Stimulated activated naive CD8-positive, alpha-beta T cell treated with anti-CD3 and anti-CD28 coated beads, Interleukin-15, amount 100 ng/mL, for 72 hours (primary cell): ENCODE measurements at regions not wholly inside any gene's neighbourhood (a gene's known extent, or its start where the extent isn't known, plus 50 kb on each side); places are given as distances from the start of the nearest gene placed in this dataset.

Experiments
- ATAC-seq: fragments of 150-1000 bp; cut with Tn5 transposase; 2 replicates; pipeline ENCODE4 v1.10.0; 2021; ENCODE audit warnings: mild to moderate bottlenecking, moderate library complexity
- DNase-seq, 2 donors: peaks; one replicate each; pipeline ENCODE4 v3.0.0; 2021 to 2022
- H3K27ac Mint-ChIP-seq, 2 donors: one replicate each; pipeline ENCODE4 v1.8.0; 2022; ENCODE audit warnings: mild to moderate bottlenecking in 2 of 2, mixed read lengths in 2 of 2, moderate library complexity in 2 of 2
- H3K27me3 Mint-ChIP-seq: one replicate; pipeline ENCODE4 v1.8.0; 2022; ENCODE audit warnings: mixed read lengths
- H3K4me1 Mint-ChIP-seq: one replicate; pipeline ENCODE4 v1.8.0; 2022; ENCODE audit warnings: mild to moderate bottlenecking, mixed read lengths
- H3K4me3 Mint-ChIP-seq, 2 donors: one replicate each; pipeline ENCODE4 v1.8.0; 2022; ENCODE audit warnings: mild to moderate bottlenecking in 2 of 2, mixed read lengths in 2 of 2, moderate library complexity in 1 of 2
- H3K9me3 Mint-ChIP-seq, 2 donors: one replicate each; pipeline ENCODE4 v1.8.0; 2022; ENCODE audit warnings: mixed read lengths in 2 of 2

GRCh38 chr1:81308191-81308590 lies 492.5 kb upstream of the ADGRL2 start:
- no peaks in the 10 kb centered on the region for H3K27me3 Mint-ChIP-seq
- no peak overlapping the region for H3K4me3 Mint-ChIP-seq
- no peak for DNase-seq
- H3K27ac Mint-ChIP-seq = no peak overlapping the region
- ATAC-seq = no peak
- H3K9me3 Mint-ChIP-seq = peaks cover 3% of the 10 kb centered on the region in 2 donors
- no peaks in the 10 kb centered on the region for H3K4me1 Mint-ChIP-seq

- Mint-ChIP-seq H3K27ac (no peak overlapping the region), H3K9me3 (peaks cover 7% of the 10 kb centered on the region in 2 donors), H3K4me3 (no peak overlapping the region), H3K27me3 (no peaks in the 10 kb centered on the region), H3K4me1 (no peaks in the 10 kb centered on the region)
- ATAC-seq = no peak
- DNase-seq = no peak
These were observed 492.9 kb upstream of the ADGRL2 start for GRCh38 chr1:81307786-81308185.

GRCh38 chr1:81305997-81306452 lies 494.7 kb upstream of the ADGRL2 start:
- no peaks in the 10 kb centered on the region for H3K27me3 Mint-ChIP-seq
- H3K27ac Mint-ChIP-seq = no peak overlapping the region
- ATAC-seq (no peak), DNase-seq (no peak)
- H3K4me1 Mint-ChIP-seq = no peaks in the 10 kb centered on the region
- H3K9me3 Mint-ChIP-seq = peaks cover 7 to 8% of the 10 kb centered on the region in 2 donors
- no peak overlapping the region for H3K4me3 Mint-ChIP-seq

- peaks cover 7 to 8% of the 10 kb centered on the region in 2 donors for H3K9me3 Mint-ChIP-seq
- no peak overlapping the region for H3K27ac Mint-ChIP-seq
- ATAC-seq (no peak), DNase-seq (no peak)
- no peaks in the 10 kb centered on the region for H3K4me1 Mint-ChIP-seq
- H3K27me3 Mint-ChIP-seq = no peaks in the 10 kb centered on the region
- no peak overlapping the region for H3K4me3 Mint-ChIP-seq
These were observed 496.5 kb upstream of the ADGRL2 start for GRCh38 chr1:81304187-81304586.

- DNase-seq = no peak
- peaks cover 7 to 8% of the 10 kb centered on the region in 2 donors for H3K9me3 Mint-ChIP-seq
- no peaks in the 10 kb centered on the region for H3K4me1 Mint-ChIP-seq
- H3K27me3 Mint-ChIP-seq = no peaks in the 10 kb centered on the region
- no peak overlapping the region for H3K27ac Mint-ChIP-seq
- no peak overlapping the region for H3K4me3 Mint-ChIP-seq
- no peak for ATAC-seq
These were observed 500.8 kb upstream of the ADGRL2 start for GRCh38 chr1:81299892-81300291.

- no peak for ATAC-seq
- H3K9me3 Mint-ChIP-seq = peaks cover 5 to 6% of the 10 kb centered on the region in 2 donors
- no peaks in the 10 kb centered on the region for H3K4me1 Mint-ChIP-seq
- no peak overlapping the region for H3K4me3 Mint-ChIP-seq
- no peak overlapping the region for H3K27ac Mint-ChIP-seq
- no peaks in the 10 kb centered on the region for H3K27me3 Mint-ChIP-seq
- no peak for DNase-seq
These were observed 502.5 kb upstream of the ADGRL2 start for GRCh38 chr1:81298266-81298665.

GRCh38 chr1:81296601-81297000 lies 504.1 kb upstream of the ADGRL2 start:
- ATAC-seq (no peak), DNase-seq (no peak)
- H3K9me3 Mint-ChIP-seq = peaks cover 0 to 8% of the 10 kb centered on the region in 2 donors
- no peaks in the 10 kb centered on the region for H3K27me3 Mint-ChIP-seq
- no peak overlapping the region for H3K4me3 Mint-ChIP-seq
- H3K27ac Mint-ChIP-seq = no peak overlapping the region
- no peaks in the 10 kb centered on the region for H3K4me1 Mint-ChIP-seq

GRCh38 chr1:81290326-81290725 lies 510.4 kb upstream of the ADGRL2 start:
- DNase-seq (no peak), ATAC-seq (no peak)
- Mint-ChIP-seq H3K27ac (no peak overlapping the region), H3K9me3 (peaks cover 0 to 8% of the 10 kb centered on the region in 2 donors), H3K4me1 (no peaks in the 10 kb centered on the region), H3K4me3 (no peak overlapping the region), H3K27me3 (no peaks in the 10 kb centered on the region)

- Mint-ChIP-seq H3K27me3 (no peaks in the 10 kb centered on the region), H3K4me1 (no peaks in the 10 kb centered on the region), H3K27ac (no peak overlapping the region), H3K4me3 (no peak overlapping the region), H3K9me3 (peaks cover 0 to 8% of the 10 kb centered on the region in 2 donors)
- DNase-seq (no peak), ATAC-seq (no peak)
These were observed 512.0 kb upstream of the ADGRL2 start for GRCh38 chr1:81288689-81289088.

GRCh38 chr1:81287411-81288080 lies 513.2 kb upstream of the ADGRL2 start:
- H3K27me3 Mint-ChIP-seq = no peaks in the 10 kb centered on the region
- H3K9me3 Mint-ChIP-seq = peaks cover 0 to 8% of the 10 kb centered on the region in 2 donors
- no peak overlapping the region for H3K27ac Mint-ChIP-seq
- H3K4me3 Mint-ChIP-seq = no peak overlapping the region
- no peak for DNase-seq
- ATAC-seq = no peak
- H3K4me1 Mint-ChIP-seq = no peaks in the 10 kb centered on the region

GRCh38 chr1:81270051-81270450 lies 530.7 kb upstream of the ADGRL2 start:
- H3K27me3 Mint-ChIP-seq = no peaks in the 10 kb centered on the region
- no peak overlapping the region for H3K4me3 Mint-ChIP-seq
- no peaks in the 10 kb centered on the region for H3K4me1 Mint-ChIP-seq
- no peak for ATAC-seq
- no peak overlapping the region for H3K27ac Mint-ChIP-seq
- no peak for DNase-seq
- peaks cover 3 to 6% of the 10 kb centered on the region in 2 donors for H3K9me3 Mint-ChIP-seq

- no peaks in the 10 kb centered on the region for H3K4me1 Mint-ChIP-seq
- no peak overlapping the region for H3K4me3 Mint-ChIP-seq
- DNase-seq = no peak
- no peaks in the 10 kb centered on the region for H3K27me3 Mint-ChIP-seq
- ATAC-seq = no peak
- H3K9me3 Mint-ChIP-seq = peaks cover 0 to 3% of the 10 kb centered on the region in 2 donors
- no peak overlapping the region for H3K27ac Mint-ChIP-seq
These were observed 535.8 kb upstream of the ADGRL2 start for GRCh38 chr1:81264976-81265375.

- no peak overlapping the region for H3K27ac Mint-ChIP-seq
- no peak overlapping the region for H3K4me3 Mint-ChIP-seq
- DNase-seq (no peak), ATAC-seq (no peak)
- H3K4me1 Mint-ChIP-seq = no peaks in the 10 kb centered on the region
- H3K9me3 Mint-ChIP-seq = no peaks in the 10 kb centered on the region
- no peaks in the 10 kb centered on the region for H3K27me3 Mint-ChIP-seq
These were observed 540.9 kb upstream of the ADGRL2 start for GRCh38 chr1:81259625-81260411.

- ATAC-seq (no peak), DNase-seq (no peak)
- H3K4me3 Mint-ChIP-seq = no peak overlapping the region
- H3K27ac Mint-ChIP-seq = no peak overlapping the region
- peaks cover 6 to 7% of the 10 kb centered on the region in 2 donors for H3K9me3 Mint-ChIP-seq
- no peaks in the 10 kb centered on the region for H3K4me1 Mint-ChIP-seq
- H3K27me3 Mint-ChIP-seq = no peaks in the 10 kb centered on the region
These were observed 546.2 kb upstream of the ADGRL2 start for GRCh38 chr1:81254560-81254959.

- Mint-ChIP-seq H3K9me3 (peaks cover 6 to 8% of the 10 kb centered on the region in 2 donors), H3K27ac (no peak overlapping the region), H3K27me3 (no peaks in the 10 kb centered on the region), H3K4me1 (no peaks in the 10 kb centered on the region), H3K4me3 (no peak overlapping the region)
- DNase-seq = no peak
- ATAC-seq = no peak
These were observed 546.7 kb upstream of the ADGRL2 start for GRCh38 chr1:81254068-81254467.

GRCh38 chr1:81252471-81253151 lies 548.1 kb upstream of the ADGRL2 start:
- H3K4me3 Mint-ChIP-seq = no peak overlapping the region
- H3K27me3 Mint-ChIP-seq = no peaks in the 10 kb centered on the region

More at GRCh38 chr1:81252471-81253151, 548.1 kb upstream of the ADGRL2 start:
- no peak for DNase-seq
- ATAC-seq = no peak
- no peaks in the 10 kb centered on the region for H3K4me1 Mint-ChIP-seq
- H3K27ac Mint-ChIP-seq = no peak overlapping the region
- H3K9me3 Mint-ChIP-seq = peaks cover 12 to 22% of the 10 kb centered on the region in 2 donors
